BE2C (cell line): ENCODE measurements at regions not wholly inside any gene's neighbourhood (a gene's known extent, or its start where the extent isn't known, plus 50 kb on each side); places are given as distances from the start of the nearest gene placed in this dataset.

ENCODE experiments used
- DNase-seq: peaks from one replicate; pipeline ENCODE4 v3.0.0-alpha.2; 2020
- H3K27me3 ChIP-seq: fragments of 250-450 bp; sonication (Bioruptor Pico); 2 replicates; pipeline ENCODE4 v1.5.1; 2020; ENCODE audit warnings: mild to moderate bottlenecking
- H3K36me3 ChIP-seq: fragments of 250-450 bp; sonication (Bioruptor Pico); 2 replicates; pipeline ENCODE4 v1.5.1; 2020; ENCODE audit warnings: mild to moderate bottlenecking
- H3K4me1 ChIP-seq: fragments of 250-450 bp; sonication (Bioruptor Pico); 2 replicates; pipeline ENCODE4 v1.5.1; 2020
- H3K4me3 ChIP-seq: 2 replicates; pipeline ENCODE4 v1.5.1; 2011; ENCODE audit warnings: low read depth, low read length
- H3K9me3 ChIP-seq: fragments of 250-450 bp; sonication (Bioruptor Pico); 2 replicates; pipeline ENCODE4 v1.5.1; 2020
- CTCF ChIP-seq: IDR thresholded peaks from 2 replicates; pipeline ENCODE4 v1.5.1; 2012; ENCODE audit warnings: mild to moderate bottlenecking, low read depth, low read length

DNA sequence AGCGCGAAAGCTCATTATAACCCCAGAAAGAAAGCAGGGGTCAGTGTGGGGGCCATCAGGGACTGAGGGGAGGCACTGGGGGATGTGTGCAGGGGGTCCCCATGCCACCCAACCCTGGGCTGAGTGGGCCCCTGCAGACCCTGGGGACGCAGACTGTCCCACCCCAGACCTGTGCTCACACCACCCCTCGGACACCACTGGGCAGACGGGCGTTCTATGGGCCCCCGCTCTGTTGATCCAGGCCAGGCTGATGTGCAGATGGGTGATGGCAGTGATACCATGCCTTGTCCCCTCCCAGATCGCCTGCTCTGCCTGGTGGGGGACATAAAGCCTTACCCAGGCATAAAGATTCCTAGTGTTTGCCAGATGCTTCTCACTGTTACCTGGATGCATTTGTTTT lies 259.7 kb upstream of the TLE3 start:
- no peak overlapping the region for H3K4me3 ChIP-seq
- no peak for DNase-seq
- H3K4me1 ChIP-seq, result peaks cover 12% of the 10 kb centered on the region
- no peaks in the 10 kb centered on the region for H3K36me3 ChIP-seq
- no peaks in the 10 kb centered on the region for H3K9me3 ChIP-seq
- H3K27me3 ChIP-seq, result no peaks in the 10 kb centered on the region
- no peak for TF ChIP-seq CTCF

GRCh38 chr15:70356919-70357318 lies 259.2 kb upstream of the TLE3 start:
- H3K9me3 ChIP-seq, result no peaks in the 10 kb centered on the region
- no peaks in the 10 kb centered on the region for H3K36me3 ChIP-seq
- no peaks in the 10 kb centered on the region for H3K27me3 ChIP-seq
- DNase-seq, result no peak
- H3K4me1 ChIP-seq, result peaks cover 7% of the 10 kb centered on the region
- no peak overlapping the region for H3K4me3 ChIP-seq
- TF ChIP-seq CTCF, result no peak

GRCh38 chr15:70356062-70356860 lies 258.5 kb upstream of the TLE3 start:
- TF ChIP-seq CTCF, result no peak
- Histone ChIP-seq H3K9me3 (no peaks in the 10 kb centered on the region), H3K4me1 (peaks cover 7% of the 10 kb centered on the region), H3K27me3 (no peaks in the 10 kb centered on the region), H3K36me3 (no peaks in the 10 kb centered on the region), H3K4me3 (no peak overlapping the region)
- no peak for DNase-seq

DNA sequence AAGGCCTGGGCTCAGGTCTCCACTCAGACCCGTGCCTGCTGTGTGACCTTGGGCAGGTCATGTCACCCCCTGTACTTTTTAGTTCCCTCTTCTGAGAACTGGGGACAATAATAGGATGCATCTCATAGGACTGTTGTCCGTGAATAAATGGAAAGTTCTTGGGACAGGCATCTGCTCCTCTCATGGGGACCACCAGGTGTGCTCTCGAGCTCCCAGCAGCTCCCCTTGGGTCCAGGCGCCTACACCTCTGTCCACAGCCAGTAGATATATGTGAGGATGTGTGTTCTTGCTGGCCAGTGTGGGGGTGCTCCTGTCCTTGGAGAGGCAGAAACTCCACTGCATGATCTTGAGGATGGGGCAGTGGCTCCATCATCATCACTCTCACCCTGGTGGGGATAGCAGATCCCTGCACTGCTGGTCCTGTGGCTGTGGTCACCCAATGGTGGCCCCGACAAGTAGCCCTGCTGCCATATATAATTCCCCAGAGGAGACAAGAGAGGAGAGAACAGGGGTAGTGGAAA lies 257.6 kb upstream of the TLE3 start:
- Histone ChIP-seq H3K27me3 (no peaks in the 10 kb centered on the region), H3K36me3 (no peaks in the 10 kb centered on the region), H3K9me3 (no peaks in the 10 kb centered on the region), H3K4me3 (no peak overlapping the region), H3K4me1 (peaks cover 7% of the 10 kb centered on the region)
- TF ChIP-seq CTCF, result peak; percentile 51
- DNase-seq, result no peak

DNA sequence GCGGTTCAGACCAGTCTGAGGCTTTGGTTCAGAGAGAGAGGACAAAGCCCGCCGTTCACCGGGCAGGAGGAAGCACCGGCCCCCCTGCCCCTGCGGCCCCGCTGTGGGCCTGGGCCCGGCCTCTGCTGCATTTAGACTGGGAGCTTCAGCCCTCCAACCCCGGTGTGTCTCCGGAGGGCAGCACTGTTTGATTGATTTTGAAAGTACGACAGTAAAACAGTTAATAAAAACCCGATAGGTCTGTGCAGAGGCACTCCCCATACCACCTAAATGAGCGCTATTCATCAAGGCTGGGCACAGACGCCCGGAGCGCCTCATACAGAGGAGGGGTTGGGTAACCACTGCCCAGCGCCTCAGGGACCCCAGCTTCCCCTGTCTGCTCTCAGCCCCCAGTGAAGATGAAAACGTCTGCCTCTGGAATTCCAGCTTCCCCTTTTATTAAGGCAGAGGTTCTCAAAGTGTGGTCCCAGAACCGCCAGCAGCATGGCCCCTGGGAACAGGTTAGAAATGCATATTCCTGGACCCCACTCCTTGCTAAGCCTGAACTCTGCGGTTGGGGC lies 256.7 kb upstream of the TLE3 start:
- no peaks in the 10 kb centered on the region for H3K9me3 ChIP-seq
- no peaks in the 10 kb centered on the region for H3K27me3 ChIP-seq
- no peak overlapping the region for H3K4me3 ChIP-seq
- no peak for DNase-seq
- peaks cover 10% of the 10 kb centered on the region for H3K4me1 ChIP-seq
- TF ChIP-seq CTCF, result no peak
- H3K36me3 ChIP-seq, result no peaks in the 10 kb centered on the region
